ENCODE measurements at regions not wholly inside any gene's neighbourhood (a gene's known extent, or its start where the extent isn't known, plus 50 kb on each side); places are given as distances from the start of the nearest gene placed in this dataset.

GRCh38 chr5:40160435-40160834, 519.3 kb upstream of the PTGER4 start:
- TF ChIP-seq, protein P1, sequence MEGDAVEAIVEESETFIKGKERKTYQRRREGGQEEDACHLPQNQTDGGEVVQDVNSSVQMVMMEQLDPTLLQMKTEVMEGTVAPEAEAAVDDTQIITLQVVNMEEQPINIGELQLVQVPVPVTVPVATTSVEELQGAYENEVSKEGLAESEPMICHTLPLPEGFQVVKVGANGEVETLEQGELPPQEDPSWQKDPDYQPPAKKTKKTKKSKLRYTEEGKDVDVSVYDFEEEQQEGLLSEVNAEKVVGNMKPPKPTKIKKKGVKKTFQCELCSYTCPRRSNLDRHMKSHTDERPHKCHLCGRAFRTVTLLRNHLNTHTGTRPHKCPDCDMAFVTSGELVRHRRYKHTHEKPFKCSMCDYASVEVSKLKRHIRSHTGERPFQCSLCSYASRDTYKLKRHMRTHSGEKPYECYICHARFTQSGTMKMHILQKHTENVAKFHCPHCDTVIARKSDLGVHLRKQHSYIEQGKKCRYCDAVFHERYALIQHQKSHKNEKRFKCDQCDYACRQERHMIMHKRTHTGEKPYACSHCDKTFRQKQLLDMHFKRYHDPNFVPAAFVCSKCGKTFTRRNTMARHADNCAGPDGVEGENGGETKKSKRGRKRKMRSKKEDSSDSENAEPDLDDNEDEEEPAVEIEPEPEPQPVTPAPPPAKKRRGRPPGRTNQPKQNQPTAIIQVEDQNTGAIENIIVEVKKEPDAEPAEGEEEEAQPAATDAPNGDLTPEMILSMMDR (optimal IDR thresholded peaks at IDR 0.05 in 1 of 3, IDR thresholded peaks at IDR 0.05 in 1 of 3, conservative IDR thresholded peaks at IDR 0.05 in 1 of 3; ENCODE audit: extremely low read depth in 1 of 3, insufficient read depth in 2 of 3, low read length in 3 of 3) = no peak
- TF ChIP-seq EZH2 (IDR thresholded peaks at IDR 0.05; ENCODE audit: low read length) = no peak
